ENCODE measurements at regions not wholly inside any gene's neighbourhood (a gene's known extent, or its start where the extent isn't known, plus 50 kb on each side); places are given as distances from the start of the nearest gene placed in this dataset.

DNA sequence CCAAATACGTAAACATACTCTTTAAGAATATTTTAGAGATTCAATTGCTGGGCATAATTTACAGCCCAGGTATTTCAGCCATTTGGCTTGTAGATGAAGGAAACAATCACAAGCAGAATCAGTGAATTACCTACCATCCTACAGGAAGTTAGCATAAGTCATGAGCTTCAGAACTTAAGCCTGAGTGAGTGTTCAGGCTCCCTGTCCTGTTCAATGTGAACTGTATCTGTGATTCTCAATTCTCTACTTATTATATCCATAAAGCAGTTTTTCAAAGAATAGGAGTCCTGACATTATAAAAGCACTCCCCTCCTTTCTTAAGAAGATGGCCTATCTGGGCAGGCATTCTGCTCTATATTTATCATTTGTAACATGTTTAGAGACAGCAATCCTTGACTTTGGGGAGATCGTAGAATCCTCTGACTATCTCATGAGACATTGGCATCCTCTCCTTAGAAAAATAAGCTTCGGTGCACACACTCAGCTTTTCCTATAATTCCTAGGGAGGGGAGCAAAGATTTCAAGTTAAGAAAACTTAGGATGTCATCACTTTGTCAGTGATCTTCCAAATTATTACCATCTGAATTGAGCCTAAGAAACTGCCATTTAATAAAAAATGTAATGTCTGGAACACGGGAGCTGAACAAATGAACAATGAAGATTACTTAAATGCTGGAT, 645.2 kb upstream of the IGFBP3 start:
- no peaks in the 10 kb centered on the region for H3K36me3 ChIP-seq (ENCODE audit: control insufficient read depth, insufficient read depth, low read length, severe bottlenecking)
- peak; percentile 36 for DNase-seq (ENCODE audit: low read depth)

DNA sequence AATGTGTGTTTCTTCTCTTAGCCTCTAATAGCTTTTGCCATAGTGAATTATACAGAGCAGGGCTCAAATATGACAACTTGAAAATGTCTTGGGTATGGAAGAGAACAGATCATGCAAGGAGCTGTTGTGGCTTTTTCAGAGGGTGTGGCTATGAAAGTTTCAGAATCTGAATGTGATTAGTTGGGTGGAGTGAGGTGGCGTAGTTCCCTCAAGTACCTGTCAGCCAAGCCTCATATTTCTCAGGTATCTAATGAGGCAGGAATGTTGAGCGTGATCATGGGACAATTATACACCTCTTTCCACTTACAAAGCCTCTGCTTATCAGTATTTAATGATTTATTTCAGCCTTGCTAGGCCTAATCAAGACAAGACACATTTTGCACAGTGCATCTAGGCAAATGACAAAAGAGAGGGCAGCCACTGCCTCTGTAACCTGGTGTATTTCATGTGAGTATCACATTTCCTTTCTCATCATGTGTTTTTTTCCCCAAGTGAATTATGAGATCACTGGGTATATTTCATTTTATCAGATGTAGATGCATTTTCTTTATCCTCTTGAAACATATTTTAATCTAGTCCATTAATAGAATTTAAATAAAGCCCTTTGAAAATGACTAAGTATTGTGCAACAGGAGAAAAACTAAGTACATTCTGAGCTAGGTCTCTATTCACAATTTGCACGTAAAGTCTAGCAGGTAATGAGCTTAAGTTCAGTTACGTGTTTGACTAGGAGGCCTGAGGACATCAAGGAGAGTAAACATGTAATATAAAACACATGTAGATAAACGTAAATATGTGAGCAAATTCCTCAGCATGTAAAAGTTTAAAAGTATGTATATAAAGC, 644.4 kb upstream of the IGFBP3 start:
- no peak for DNase-seq (ENCODE audit: low read depth)
- Histone ChIP-seq H3K9ac (ENCODE audit: low read length) (no peak overlapping the region), H3K9me3 (ENCODE audit: control insufficient read depth, low read length) (peaks cover 4% of the 10 kb centered on the region), H3K4me1 (ENCODE audit: control insufficient read depth, insufficient read depth, low read length) (peaks cover 3% of the 10 kb centered on the region), H3K36me3 (ENCODE audit: control insufficient read depth, insufficient read depth, low read length, severe bottlenecking) (no peaks in the 10 kb centered on the region), H3K4me3 (ENCODE audit: low read length) (no peak overlapping the region), H3K27me3 (replicated peaks; ENCODE audit: control insufficient read depth, insufficient read depth, low read length) (no peaks in the 10 kb centered on the region)

More for the DNA sequence above, 645.2 kb upstream of the IGFBP3 start:
- no peaks in the 10 kb centered on the region for H3K27me3 ChIP-seq (replicated peaks; ENCODE audit: control insufficient read depth, insufficient read depth, low read length)
- H3K9me3 ChIP-seq (ENCODE audit: control insufficient read depth, low read length): peaks cover 4% of the 10 kb centered on the region
- no peak overlapping the region for H3K4me3 ChIP-seq (ENCODE audit: low read length)
- no peak overlapping the region for H3K9ac ChIP-seq (ENCODE audit: low read length)
- peaks cover 3% of the 10 kb centered on the region for H3K4me1 ChIP-seq (ENCODE audit: control insufficient read depth, insufficient read depth, low read length)

DNA sequence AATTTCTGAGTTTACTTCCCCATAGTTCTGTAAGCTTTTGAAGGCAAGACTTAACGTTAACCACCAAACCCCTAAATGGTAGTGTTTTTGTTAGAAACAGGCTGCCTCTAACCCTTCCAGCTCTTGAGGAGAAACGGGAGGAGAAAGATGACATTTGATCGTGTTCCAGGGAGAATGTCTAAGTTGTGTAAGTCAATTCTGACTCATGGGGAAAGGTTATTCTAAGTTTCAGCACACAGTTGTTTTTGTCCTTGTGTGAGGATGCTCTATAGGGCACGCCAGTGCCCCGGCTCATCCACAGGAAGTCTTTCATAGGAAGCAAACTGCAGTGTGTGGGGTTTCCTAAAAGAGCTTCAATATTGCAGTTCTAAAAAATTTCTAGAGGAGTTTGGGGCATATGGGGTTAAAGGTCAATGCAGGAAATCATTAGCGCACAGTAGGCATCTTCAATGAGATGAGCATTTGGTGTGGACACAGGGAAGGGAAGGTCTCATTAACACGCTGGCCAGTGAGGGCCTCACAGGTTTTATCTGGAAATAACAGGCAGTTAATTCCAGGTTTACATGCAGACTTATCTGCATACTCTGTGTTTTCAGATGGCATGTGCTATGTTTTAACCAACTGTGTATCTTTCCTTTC, 638.2 kb upstream of the IGFBP3 start:
- H3K9ac ChIP-seq (ENCODE audit: low read length): no peak overlapping the region
- peak; percentile 82 for DNase-seq (ENCODE audit: low read depth)
- peaks cover 13% of the 10 kb centered on the region for H3K4me1 ChIP-seq (ENCODE audit: control insufficient read depth, insufficient read depth, low read length)
- no peaks in the 10 kb centered on the region for H3K36me3 ChIP-seq (ENCODE audit: control insufficient read depth, insufficient read depth, low read length, severe bottlenecking)
- no peak overlapping the region for H3K4me3 ChIP-seq (ENCODE audit: low read length)
- peaks cover 4% of the 10 kb centered on the region for H3K9me3 ChIP-seq (ENCODE audit: control insufficient read depth, low read length)
- no peaks in the 10 kb centered on the region for H3K27me3 ChIP-seq (replicated peaks; ENCODE audit: control insufficient read depth, insufficient read depth, low read length)

DNA sequence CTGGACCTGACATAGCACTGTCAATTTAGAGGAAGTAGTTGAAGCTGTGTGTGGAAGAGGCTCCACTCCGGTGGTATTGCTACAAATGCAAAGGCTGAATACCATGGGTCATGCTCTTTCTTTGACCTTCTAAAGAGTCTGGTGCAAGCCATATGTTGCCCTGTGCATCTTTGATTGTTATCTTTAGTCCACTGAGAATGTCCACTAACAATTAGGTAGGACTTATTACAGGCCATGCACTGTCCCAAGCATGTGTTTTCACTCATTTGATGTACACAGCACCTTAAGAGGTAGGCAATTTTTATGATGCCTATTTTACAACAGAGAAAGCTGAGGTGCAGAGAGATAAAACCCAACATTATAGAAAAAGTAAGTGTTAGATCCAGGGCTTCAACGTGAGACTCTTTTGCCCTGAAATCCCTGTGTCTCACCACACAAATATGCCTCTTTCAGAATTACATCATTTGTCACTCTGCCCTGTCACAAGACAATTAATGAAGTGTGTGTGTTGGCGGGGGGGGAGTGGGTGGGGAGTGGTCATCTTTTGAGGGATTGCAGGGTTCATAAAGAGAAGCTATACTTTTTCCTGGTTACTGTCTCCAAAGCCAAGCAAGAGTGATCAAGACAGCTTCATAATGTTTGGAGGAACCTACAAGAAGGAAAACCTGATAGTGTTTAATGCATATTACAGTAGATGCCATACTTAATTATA, 637.6 kb upstream of the IGFBP3 start:
- Histone ChIP-seq H3K9ac (ENCODE audit: low read length) (no peak overlapping the region), H3K4me3 (ENCODE audit: low read length) (no peak overlapping the region), H3K4me1 (ENCODE audit: control insufficient read depth, insufficient read depth, low read length) (peaks cover 13% of the 10 kb centered on the region), H3K36me3 (ENCODE audit: control insufficient read depth, insufficient read depth, low read length, severe bottlenecking) (no peaks in the 10 kb centered on the region), H3K9me3 (ENCODE audit: control insufficient read depth, low read length) (peaks cover 4% of the 10 kb centered on the region), H3K27me3 (replicated peaks; ENCODE audit: control insufficient read depth, insufficient read depth, low read length) (no peaks in the 10 kb centered on the region)
- DNase-seq (ENCODE audit: low read depth): peak; percentile 46

DNA sequence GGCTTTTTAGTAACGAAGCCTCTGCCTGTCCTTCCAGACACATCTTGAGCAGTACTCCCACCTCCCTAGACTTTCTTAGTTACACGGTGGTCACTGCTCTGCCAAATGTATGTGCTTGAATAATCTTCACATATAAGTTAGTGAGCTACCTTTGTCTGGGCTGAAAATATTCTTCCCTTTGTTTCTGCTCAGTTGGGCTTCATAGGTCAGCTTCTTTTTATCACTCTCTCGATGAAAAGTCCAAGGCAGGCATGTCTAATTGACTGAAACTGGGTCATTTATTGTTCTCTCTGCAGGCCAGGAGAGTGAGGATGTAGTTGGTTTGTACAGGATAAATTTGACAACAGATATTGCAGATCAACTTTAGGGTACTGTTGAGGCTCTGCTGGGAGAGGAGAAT, 636.7 kb upstream of the IGFBP3 start:
- Histone ChIP-seq H3K9ac (ENCODE audit: low read length) (no peak overlapping the region), H3K4me1 (ENCODE audit: control insufficient read depth, insufficient read depth, low read length) (peaks cover 13% of the 10 kb centered on the region), H3K4me3 (ENCODE audit: low read length) (no peak overlapping the region), H3K36me3 (ENCODE audit: control insufficient read depth, insufficient read depth, low read length, severe bottlenecking) (no peaks in the 10 kb centered on the region), H3K9me3 (ENCODE audit: control insufficient read depth, low read length) (no peaks in the 10 kb centered on the region), H3K27me3 (replicated peaks; ENCODE audit: control insufficient read depth, insufficient read depth, low read length) (no peaks in the 10 kb centered on the region)
- no peak for DNase-seq (ENCODE audit: low read depth)

DNA sequence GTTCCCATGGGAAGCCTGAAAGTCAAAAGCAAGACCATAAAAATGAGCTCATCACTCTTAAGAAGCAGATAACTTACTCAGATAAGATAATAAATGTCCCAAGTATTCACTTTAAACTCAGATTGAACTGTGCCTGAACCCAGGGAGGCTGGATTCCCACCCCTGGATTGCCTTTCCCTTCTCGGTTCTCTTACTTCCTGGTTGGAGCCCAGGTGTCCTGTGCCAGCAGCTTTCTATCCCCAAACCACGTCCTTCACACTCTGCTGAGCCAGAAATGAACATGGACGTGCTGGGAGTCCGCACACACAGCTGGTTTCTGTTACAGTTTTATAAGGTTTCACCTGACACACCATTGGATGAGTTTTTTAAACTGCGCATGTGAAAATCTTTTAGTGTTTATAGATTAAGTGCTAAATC, 636.2 kb upstream of the IGFBP3 start:
- H3K9ac ChIP-seq (ENCODE audit: low read length): no peak overlapping the region

DNA sequence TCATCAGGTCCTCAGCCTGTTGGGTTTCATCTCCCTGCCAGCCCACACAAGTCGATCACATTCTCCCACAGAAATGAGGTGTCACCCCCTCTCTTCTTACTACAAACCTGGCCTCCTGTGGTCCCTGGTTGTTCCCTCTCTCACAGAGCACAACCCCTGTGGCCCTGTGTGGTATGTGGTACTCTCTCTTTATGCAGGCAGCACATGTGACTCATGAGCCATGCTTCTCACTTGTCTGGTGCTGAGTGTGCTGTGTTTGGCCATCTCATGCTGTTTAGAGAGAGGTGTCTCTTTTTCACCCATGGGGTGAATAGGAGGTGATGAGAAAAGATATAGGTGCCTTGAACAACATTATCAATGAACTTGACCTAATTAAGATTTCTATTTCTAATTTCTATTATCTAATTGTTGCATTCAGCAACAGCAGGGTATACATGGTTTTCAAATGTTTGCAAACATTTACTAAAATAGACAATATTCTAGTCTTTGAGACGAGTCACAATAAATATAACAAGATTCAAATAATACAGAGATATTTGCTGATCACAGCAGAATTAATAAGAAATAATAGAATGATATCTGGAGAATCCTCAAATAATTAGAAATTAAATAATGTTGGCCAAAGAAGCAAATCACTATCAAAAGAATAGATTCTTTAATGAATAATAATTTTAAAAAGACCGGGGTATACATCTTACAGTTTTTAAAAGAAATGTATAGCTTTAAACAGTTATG, 633.8 kb upstream of the IGFBP3 start:
- no peaks in the 10 kb centered on the region for H3K36me3 ChIP-seq (ENCODE audit: control insufficient read depth, insufficient read depth, low read length, severe bottlenecking)
- DNase-seq (ENCODE audit: low read depth): peak; percentile 18
- H3K9me3 ChIP-seq (ENCODE audit: control insufficient read depth, low read length): no peaks in the 10 kb centered on the region
- peaks cover 24% of the 10 kb centered on the region for H3K4me1 ChIP-seq (ENCODE audit: control insufficient read depth, insufficient read depth, low read length)
- H3K4me3 ChIP-seq (ENCODE audit: low read length): no peak overlapping the region
- H3K27me3 ChIP-seq (replicated peaks; ENCODE audit: control insufficient read depth, insufficient read depth, low read length): no peaks in the 10 kb centered on the region
- H3K9ac ChIP-seq (ENCODE audit: low read length): no peak overlapping the region

More for the DNA sequence above, 636.2 kb upstream of the IGFBP3 start:
- Histone ChIP-seq H3K4me1 (ENCODE audit: control insufficient read depth, insufficient read depth, low read length) (peaks cover 13% of the 10 kb centered on the region), H3K9me3 (ENCODE audit: control insufficient read depth, low read length) (no peaks in the 10 kb centered on the region), H3K36me3 (ENCODE audit: control insufficient read depth, insufficient read depth, low read length, severe bottlenecking) (no peaks in the 10 kb centered on the region), H3K27me3 (replicated peaks; ENCODE audit: control insufficient read depth, insufficient read depth, low read length) (no peaks in the 10 kb centered on the region), H3K4me3 (ENCODE audit: low read length) (no peak overlapping the region)
- DNase-seq (ENCODE audit: low read depth): no peak

DNA sequence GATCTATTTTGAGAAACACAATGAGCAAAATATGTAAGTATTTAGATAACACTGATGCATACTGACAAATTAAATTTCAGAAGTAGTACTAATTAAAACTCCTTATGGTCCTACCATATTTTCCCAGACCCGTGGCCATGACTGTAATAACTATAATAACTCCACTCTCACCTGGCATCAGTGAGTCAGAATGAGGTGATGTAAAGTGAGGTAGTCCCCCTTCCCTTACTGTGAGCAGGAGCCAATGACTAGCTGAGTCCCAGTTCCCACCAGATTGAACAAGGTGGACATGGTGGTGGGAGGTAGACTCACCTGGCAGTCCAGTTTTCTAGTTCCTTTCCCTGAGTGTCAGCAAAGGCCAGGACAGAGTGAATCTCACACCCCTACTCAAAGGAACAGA, 630.5 kb upstream of the IGFBP3 start:
- no peak for DNase-seq (ENCODE audit: low read depth)
- Histone ChIP-seq H3K4me3 (ENCODE audit: low read length) (no peak overlapping the region), H3K9ac (ENCODE audit: low read length) (no peak overlapping the region), H3K36me3 (ENCODE audit: control insufficient read depth, insufficient read depth, low read length, severe bottlenecking) (no peaks in the 10 kb centered on the region), H3K9me3 (ENCODE audit: control insufficient read depth, low read length) (no peaks in the 10 kb centered on the region), H3K27me3 (replicated peaks; ENCODE audit: control insufficient read depth, insufficient read depth, low read length) (no peaks in the 10 kb centered on the region), H3K4me1 (ENCODE audit: control insufficient read depth, insufficient read depth, low read length) (peaks cover 15% of the 10 kb centered on the region)

DNA sequence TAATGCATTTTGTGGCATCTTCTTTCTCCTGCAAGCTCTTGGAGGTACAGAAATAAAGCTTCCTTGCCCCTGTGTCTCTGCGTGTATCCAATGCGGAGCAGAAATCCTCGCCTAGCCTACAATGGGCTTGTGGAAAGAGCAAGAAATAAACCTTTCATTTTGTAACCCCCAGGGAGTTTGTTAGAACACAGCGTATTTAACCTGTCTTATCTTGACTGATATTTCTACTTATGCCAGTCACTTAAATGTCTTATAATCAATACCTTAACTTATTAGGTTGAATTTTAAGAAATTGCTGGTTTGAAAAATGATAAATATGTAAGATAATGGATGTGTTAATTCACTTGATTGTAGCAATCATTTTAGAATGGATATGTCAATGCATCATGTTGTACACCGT, 629.8 kb upstream of the IGFBP3 start:
- DNase-seq (ENCODE audit: low read depth): no peak
- H3K36me3 ChIP-seq (ENCODE audit: control insufficient read depth, insufficient read depth, low read length, severe bottlenecking): no peaks in the 10 kb centered on the region
- H3K9ac ChIP-seq (ENCODE audit: low read length): no peak overlapping the region
- H3K9me3 ChIP-seq (ENCODE audit: control insufficient read depth, low read length): no peaks in the 10 kb centered on the region
- H3K4me3 ChIP-seq (ENCODE audit: low read length): no peak overlapping the region
- H3K27me3 ChIP-seq (replicated peaks; ENCODE audit: control insufficient read depth, insufficient read depth, low read length): no peaks in the 10 kb centered on the region
- H3K4me1 ChIP-seq (ENCODE audit: control insufficient read depth, insufficient read depth, low read length): peaks cover 19% of the 10 kb centered on the region

DNA sequence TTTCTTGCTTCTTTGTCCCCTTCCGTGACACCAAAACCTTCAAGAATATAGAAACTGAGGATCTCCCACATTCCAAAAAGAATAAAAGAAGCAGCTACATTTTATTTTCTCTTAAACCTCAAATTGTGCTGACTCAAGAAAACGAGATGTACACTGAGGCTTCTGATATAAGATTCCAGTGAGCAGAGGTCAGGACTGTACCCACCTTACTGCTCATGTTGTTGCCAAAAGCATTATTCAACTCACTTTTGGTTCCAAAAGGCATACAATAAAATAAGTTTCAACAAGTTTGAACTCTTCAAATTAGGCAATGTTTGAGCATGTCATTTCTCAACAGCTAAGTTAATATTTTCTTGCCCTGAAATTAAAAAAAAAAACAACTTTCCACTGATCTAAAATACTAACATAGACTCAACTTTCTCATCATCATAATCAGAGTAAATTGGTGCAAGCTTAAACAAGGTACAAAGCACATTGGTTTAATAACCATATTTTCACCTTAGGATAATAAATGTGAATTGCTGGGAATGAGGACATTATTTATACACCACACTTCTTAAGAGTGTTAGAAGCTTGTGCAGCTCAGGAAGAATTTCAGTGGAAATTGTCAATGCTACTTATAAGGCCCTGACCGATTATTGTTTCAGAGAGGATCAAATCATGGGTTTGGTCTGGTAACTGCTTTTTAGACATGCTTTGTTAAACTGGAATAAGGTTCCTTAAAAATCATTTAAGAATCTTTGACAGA, 629.0 kb upstream of the IGFBP3 start:
- no peak overlapping the region for H3K9ac ChIP-seq (ENCODE audit: low read length)
- H3K4me3 ChIP-seq (ENCODE audit: low read length): no peak overlapping the region
- no peaks in the 10 kb centered on the region for H3K27me3 ChIP-seq (replicated peaks; ENCODE audit: control insufficient read depth, insufficient read depth, low read length)
- H3K9me3 ChIP-seq (ENCODE audit: control insufficient read depth, low read length): no peaks in the 10 kb centered on the region
- H3K4me1 ChIP-seq (ENCODE audit: control insufficient read depth, insufficient read depth, low read length): peaks cover 22% of the 10 kb centered on the region
- no peaks in the 10 kb centered on the region for H3K36me3 ChIP-seq (ENCODE audit: control insufficient read depth, insufficient read depth, low read length, severe bottlenecking)
- DNase-seq (ENCODE audit: low read depth): no peak
